ENCODE measurements at regions not wholly inside any gene's neighbourhood (a gene's known extent, or its start where the extent isn't known, plus 50 kb on each side); places are given as distances from the start of the nearest gene placed in this dataset.

DNA sequence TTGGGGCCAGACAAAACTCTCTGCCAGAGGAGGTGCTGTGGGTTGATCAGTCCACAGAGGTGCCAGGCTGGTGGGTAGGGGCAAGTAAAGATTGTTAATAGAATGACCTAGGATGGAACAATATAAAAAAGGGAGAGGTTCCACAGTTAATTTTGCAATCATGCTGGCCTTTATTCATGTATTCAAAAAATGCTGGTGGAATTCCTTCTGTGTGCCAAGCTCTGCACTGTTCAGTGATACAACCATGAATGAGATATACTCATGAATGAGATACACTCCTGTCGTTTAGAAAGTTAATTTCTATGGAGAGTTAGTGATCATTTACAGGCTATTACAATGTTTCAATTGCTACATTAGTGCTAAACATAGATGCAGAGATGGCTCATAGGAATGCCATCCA is 252.6 kb upstream of the RMST start:
- H3K27me3 Mint-ChIP-seq: no peaks in the 10 kb centered on the region
- H3K4me1 Mint-ChIP-seq (ENCODE audit: low read depth): no peaks in the 10 kb centered on the region
- peaks cover 2% of the 10 kb centered on the region for H3K36me3 Mint-ChIP-seq (ENCODE audit: insufficient read depth)
- peaks cover 30% of the 10 kb centered on the region for H3K9me3 Mint-ChIP-seq (ENCODE audit: low read depth)
- TF ChIP-seq, protein P1, sequence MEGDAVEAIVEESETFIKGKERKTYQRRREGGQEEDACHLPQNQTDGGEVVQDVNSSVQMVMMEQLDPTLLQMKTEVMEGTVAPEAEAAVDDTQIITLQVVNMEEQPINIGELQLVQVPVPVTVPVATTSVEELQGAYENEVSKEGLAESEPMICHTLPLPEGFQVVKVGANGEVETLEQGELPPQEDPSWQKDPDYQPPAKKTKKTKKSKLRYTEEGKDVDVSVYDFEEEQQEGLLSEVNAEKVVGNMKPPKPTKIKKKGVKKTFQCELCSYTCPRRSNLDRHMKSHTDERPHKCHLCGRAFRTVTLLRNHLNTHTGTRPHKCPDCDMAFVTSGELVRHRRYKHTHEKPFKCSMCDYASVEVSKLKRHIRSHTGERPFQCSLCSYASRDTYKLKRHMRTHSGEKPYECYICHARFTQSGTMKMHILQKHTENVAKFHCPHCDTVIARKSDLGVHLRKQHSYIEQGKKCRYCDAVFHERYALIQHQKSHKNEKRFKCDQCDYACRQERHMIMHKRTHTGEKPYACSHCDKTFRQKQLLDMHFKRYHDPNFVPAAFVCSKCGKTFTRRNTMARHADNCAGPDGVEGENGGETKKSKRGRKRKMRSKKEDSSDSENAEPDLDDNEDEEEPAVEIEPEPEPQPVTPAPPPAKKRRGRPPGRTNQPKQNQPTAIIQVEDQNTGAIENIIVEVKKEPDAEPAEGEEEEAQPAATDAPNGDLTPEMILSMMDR (IDR thresholded peaks at IDR 0.05; ENCODE audit: unreplicated experiment): no peak
- no peak overlapping the region for H3K4me3 Mint-ChIP-seq (ENCODE audit: low read depth)
- no peak for DNase-seq (ENCODE audit: low spot score, unreplicated experiment)
- no peak overlapping the region for H3K27ac Mint-ChIP-seq

GRCh38 chr12:97211416-97211930 is 251.1 kb upstream of the RMST start:
- Mint-ChIP-seq H3K9me3 (ENCODE audit: low read depth) (peaks cover 20% of the 10 kb centered on the region), H3K27ac (no peak overlapping the region), H3K4me3 (ENCODE audit: low read depth) (no peak overlapping the region), H3K27me3 (no peaks in the 10 kb centered on the region), H3K36me3 (ENCODE audit: insufficient read depth) (no peaks in the 10 kb centered on the region), H3K4me1 (ENCODE audit: low read depth) (no peaks in the 10 kb centered on the region)
- DNase-seq (ENCODE audit: low spot score, unreplicated experiment): no peak
- TF ChIP-seq, protein P1 (IDR thresholded peaks at IDR 0.05; ENCODE audit: unreplicated experiment): no peak

- Mint-ChIP-seq H3K4me1 (ENCODE audit: low read depth) (peaks cover 2% of the 10 kb centered on the region), H3K27me3 (no peaks in the 10 kb centered on the region), H3K9me3 (ENCODE audit: low read depth) (no peaks in the 10 kb centered on the region), H3K4me3 (ENCODE audit: low read depth) (no peak overlapping the region), H3K27ac (no peak overlapping the region), H3K36me3 (ENCODE audit: insufficient read depth) (no peaks in the 10 kb centered on the region)
- DNase-seq (ENCODE audit: low spot score, unreplicated experiment): no peak
- TF ChIP-seq, protein P1 (IDR thresholded peaks at IDR 0.05; ENCODE audit: unreplicated experiment): no peak
These were observed 245.8 kb upstream of the RMST start for GRCh38 chr12:97216848-97217247.

DNA sequence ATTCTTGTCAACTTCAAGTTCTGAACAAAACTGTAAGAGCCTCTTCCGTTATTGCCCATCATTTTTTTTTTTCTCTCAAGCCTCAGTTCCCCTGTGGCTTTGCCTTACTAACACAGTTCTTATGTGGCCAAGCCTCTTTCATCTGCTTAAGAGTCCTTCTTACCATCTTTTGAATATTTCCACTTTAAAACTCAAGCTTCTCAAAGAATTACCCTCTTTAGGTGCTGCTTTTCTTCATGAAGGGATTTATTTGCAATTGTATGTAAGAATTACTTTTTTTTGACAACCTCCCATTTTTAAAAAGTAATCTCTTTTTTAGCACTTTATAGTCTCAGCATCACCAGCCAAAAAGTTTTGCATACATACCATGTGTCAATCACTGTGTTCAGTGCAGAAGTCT is 240.2 kb upstream of the RMST start:
- H3K4me1 Mint-ChIP-seq (ENCODE audit: low read depth): peaks cover 2% of the 10 kb centered on the region
- TF ChIP-seq, protein P1 (IDR thresholded peaks at IDR 0.05; ENCODE audit: unreplicated experiment): no peak
- DNase-seq (ENCODE audit: low spot score, unreplicated experiment): no peak
- no peaks in the 10 kb centered on the region for H3K27me3 Mint-ChIP-seq
- H3K36me3 Mint-ChIP-seq (ENCODE audit: insufficient read depth): peaks cover 2% of the 10 kb centered on the region
- H3K9me3 Mint-ChIP-seq (ENCODE audit: low read depth): no peaks in the 10 kb centered on the region
- no peak overlapping the region for H3K4me3 Mint-ChIP-seq (ENCODE audit: low read depth)
- H3K27ac Mint-ChIP-seq: no peak overlapping the region

DNA sequence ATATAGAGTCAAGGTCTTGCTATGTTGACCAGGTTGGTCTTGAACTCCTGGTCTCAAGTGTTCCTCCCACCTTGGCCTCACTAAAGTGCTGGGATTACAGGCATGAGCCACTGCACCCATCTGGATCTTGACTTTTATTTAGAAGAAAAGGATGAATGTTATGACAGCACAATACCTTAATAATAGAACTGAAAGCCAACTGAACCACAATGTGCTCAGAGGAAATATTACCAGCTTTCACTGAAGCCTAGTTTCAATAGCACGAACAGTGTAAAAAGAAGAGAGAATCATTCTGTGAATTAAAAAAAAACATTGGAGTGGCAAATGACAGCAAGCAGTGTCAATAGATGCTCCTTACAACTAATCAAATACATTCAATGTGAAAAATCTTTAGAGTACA is 239.2 kb upstream of the RMST start:
- H3K27ac Mint-ChIP-seq: no peak overlapping the region
- H3K9me3 Mint-ChIP-seq (ENCODE audit: low read depth): peaks cover 2% of the 10 kb centered on the region
- TF ChIP-seq, protein P1 (IDR thresholded peaks at IDR 0.05; ENCODE audit: unreplicated experiment): no peak
- peaks cover 2% of the 10 kb centered on the region for H3K36me3 Mint-ChIP-seq (ENCODE audit: insufficient read depth)
- DNase-seq (ENCODE audit: low spot score, unreplicated experiment): no peak
- no peak overlapping the region for H3K4me3 Mint-ChIP-seq (ENCODE audit: low read depth)
- no peaks in the 10 kb centered on the region for H3K4me1 Mint-ChIP-seq (ENCODE audit: low read depth)
- H3K27me3 Mint-ChIP-seq: no peaks in the 10 kb centered on the region

Data from progenitor cell of endocrine pancreas (in vitro differentiated cells).